Panc1 (cell line): ENCODE measurements at regions not wholly inside any gene's neighbourhood (a gene's known extent, or its start where the extent isn't known, plus 50 kb on each side); places are given as distances from the start of the nearest gene placed in this dataset.

ENCODE experiments used
- ATAC-seq: fragments of 200-7000 bp; cut with Tn5 transposase; 2 replicates; pipeline ENCODE4 v1.9.1; 2020; ENCODE audit warnings: mild to moderate bottlenecking, moderate library complexity
- BruUV-seq: library from RNA; stranded (reverse); fragments of 400-500 nt; replicated peaks from 2 replicates; lab custom pipeline; 2021; lab: Mats Ljungman, UMichigan
- CTCF ChIA-PET: fragments of 300-600 bp; sonication (Branson Sonifier 250); formaldehyde crosslinking; loops from one replicate; lab custom pipeline; 2022; ENCODE audit warnings: antibody characterized with exemption; lab: Charles Lee
- POLR2A ChIA-PET: fragments of 300-600 bp; sonication (Branson Sonifier 250); formaldehyde crosslinking; loops from one replicate; lab custom pipeline; 2022; ENCODE audit warnings: antibody characterized with exemption; lab: Charles Lee
- DNase-seq: peaks from one replicate; pipeline ENCODE4 v3.0.0-alpha.2; 2010; ENCODE audit warnings: low read depth, low spot score
- H3K27ac ChIP-seq: 2 replicates; pipeline ENCODE4 v1.5.1; 2011; ENCODE audit warnings: mild to moderate bottlenecking, low read length, inconsistent platforms
- H3K27me3 ChIP-seq: fragments of 200-500 bp; sonication (Bioruptor generic); 2 replicates; pipeline ENCODE4 v1.6.0; 2014; ENCODE audit warnings: low read length, inconsistent platforms; ENCODE audit not compliant: control insufficient read depth, insufficient read depth
- H3K36me3 ChIP-seq: fragments of 200-500 bp; sonication (Bioruptor generic); 2 replicates; pipeline ENCODE4 v1.5.1; 2014; ENCODE audit warnings: inconsistent platforms, mild to moderate bottlenecking, low read length, moderate library complexity; ENCODE audit not compliant: control insufficient read depth, insufficient read depth
- H3K4me1 ChIP-seq: 2 replicates; pipeline ENCODE4 v1.5.1; 2011; ENCODE audit warnings: inconsistent platforms, mild to moderate bottlenecking, low read length, moderate library complexity; ENCODE audit not compliant: control insufficient read depth, insufficient read depth
- H3K4me3 ChIP-seq, 2 experiments: 2 replicates each; pipeline ENCODE4 v1.5.1; 2011 to 2012; ENCODE audit warnings: low read depth in 2 of 2, low read length in 2 of 2, mild to moderate bottlenecking in 2 of 2, inconsistent platforms in 1 of 2, moderate library complexity in 1 of 2
- H3K9me3 ChIP-seq: fragments of 200-500 bp; sonication (Bioruptor generic); 2 replicates; pipeline ENCODE4 v1.5.1; 2014; ENCODE audit warnings: low read depth, mild to moderate bottlenecking, inconsistent platforms, low read length, moderate library complexity; ENCODE audit not compliant: control insufficient read depth, insufficient read depth
- CTCF ChIP-seq: fragments of 450-650 bp; IDR thresholded peaks from 2 replicates; pipeline ENCODE4 v1.5.1; 2017; ENCODE audit warnings: mild to moderate bottlenecking
- POLR2AphosphoS5 ChIP-seq: IDR thresholded peaks from 2 replicates; pipeline ENCODE4 v1.6.1; 2012; ENCODE audit warnings: mild to moderate bottlenecking, low read depth, low read length, moderate library complexity
- SIN3A ChIP-seq: IDR thresholded peaks from 2 replicates; pipeline ENCODE4 v1.6.1; 2012; ENCODE audit warnings: low read depth, mild to moderate bottlenecking, low read length, moderate library complexity, borderline replicate concordance; ENCODE audit not compliant: insufficient read depth
- TCF7L2 ChIP-seq: IDR thresholded peaks from 2 replicates; pipeline ENCODE4 v1.6.1; 2011; ENCODE audit warnings: mild to moderate bottlenecking, low read depth, low read length, inconsistent platforms
- in situ Hi-C: cut with HindIII; loops from 2 replicates; pipeline ENCODE4 v1.10.0; 2016; ENCODE audit warnings: low sequenced_read_pairs, low pct_unique_long_range_greater_than_20kb
- intact Hi-C: fragments of 100-400 bp; cut with micrococcal nuclease; formaldehyde crosslinking; loops from one replicate; pipeline ENCODE4 v1.10.0; 2022; ENCODE audit not compliant: unreplicated experiment
- TF ChIP-seq, protein P1 (sequence below), 2 experiments: IDR thresholded peaks; 2 replicates each; pipeline ENCODE4 v1.6.1; 2011 to 2012; ENCODE audit warnings: low read depth in 2 of 2, control low read depth in 1 of 2, low read length in 1 of 2, mild to moderate bottlenecking in 1 of 2, moderate library complexity in 1 of 2; ENCODE audit not compliant: insufficient read depth in 1 of 2

GRCh38 chr4:3676196-3676595 is 90.0 kb upstream of the ADRA2C start:
- H3K27ac ChIP-seq, result no peak overlapping the region
- no peak for DNase-seq
- TF ChIP-seq POLR2AphosphoS5 (no peak), CTCF (no peak), TCF7L2 (no peak), SIN3A (no peak)
- TF ChIP-seq, protein P1, sequence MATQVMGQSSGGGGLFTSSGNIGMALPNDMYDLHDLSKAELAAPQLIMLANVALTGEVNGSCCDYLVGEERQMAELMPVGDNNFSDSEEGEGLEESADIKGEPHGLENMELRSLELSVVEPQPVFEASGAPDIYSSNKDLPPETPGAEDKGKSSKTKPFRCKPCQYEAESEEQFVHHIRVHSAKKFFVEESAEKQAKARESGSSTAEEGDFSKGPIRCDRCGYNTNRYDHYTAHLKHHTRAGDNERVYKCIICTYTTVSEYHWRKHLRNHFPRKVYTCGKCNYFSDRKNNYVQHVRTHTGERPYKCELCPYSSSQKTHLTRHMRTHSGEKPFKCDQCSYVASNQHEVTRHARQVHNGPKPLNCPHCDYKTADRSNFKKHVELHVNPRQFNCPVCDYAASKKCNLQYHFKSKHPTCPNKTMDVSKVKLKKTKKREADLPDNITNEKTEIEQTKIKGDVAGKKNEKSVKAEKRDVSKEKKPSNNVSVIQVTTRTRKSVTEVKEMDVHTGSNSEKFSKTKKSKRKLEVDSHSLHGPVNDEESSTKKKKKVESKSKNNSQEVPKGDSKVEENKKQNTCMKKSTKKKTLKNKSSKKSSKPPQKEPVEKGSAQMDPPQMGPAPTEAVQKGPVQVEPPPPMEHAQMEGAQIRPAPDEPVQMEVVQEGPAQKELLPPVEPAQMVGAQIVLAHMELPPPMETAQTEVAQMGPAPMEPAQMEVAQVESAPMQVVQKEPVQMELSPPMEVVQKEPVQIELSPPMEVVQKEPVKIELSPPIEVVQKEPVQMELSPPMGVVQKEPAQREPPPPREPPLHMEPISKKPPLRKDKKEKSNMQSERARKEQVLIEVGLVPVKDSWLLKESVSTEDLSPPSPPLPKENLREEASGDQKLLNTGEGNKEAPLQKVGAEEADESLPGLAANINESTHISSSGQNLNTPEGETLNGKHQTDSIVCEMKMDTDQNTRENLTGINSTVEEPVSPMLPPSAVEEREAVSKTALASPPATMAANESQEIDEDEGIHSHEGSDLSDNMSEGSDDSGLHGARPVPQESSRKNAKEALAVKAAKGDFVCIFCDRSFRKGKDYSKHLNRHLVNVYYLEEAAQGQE (IDR thresholded peaks at IDR 0.05; ENCODE audit: insufficient read depth in 1 of 2, low read depth in 2 of 2, low read length in 1 of 2), result no peak
- H3K27me3 ChIP-seq, result no peaks in the 10 kb centered on the region
- ChIA-PET POLR2A (no interaction called here), CTCF (no interaction called here)
- H3K36me3 ChIP-seq, result no peaks in the 10 kb centered on the region
- H3K4me1 ChIP-seq, result peaks cover 4% of the 10 kb centered on the region; the same call in 1 of the 2 replicates
- no peaks in the 10 kb centered on the region for H3K9me3 ChIP-seq
- in situ Hi-C loops, result no loop called here
- ATAC-seq, result no peak
- BruUV-seq, result no TSS peak
- intact Hi-C loops, result no loop called here
- H3K4me3 ChIP-seq, result no peak overlapping the region

DNA sequence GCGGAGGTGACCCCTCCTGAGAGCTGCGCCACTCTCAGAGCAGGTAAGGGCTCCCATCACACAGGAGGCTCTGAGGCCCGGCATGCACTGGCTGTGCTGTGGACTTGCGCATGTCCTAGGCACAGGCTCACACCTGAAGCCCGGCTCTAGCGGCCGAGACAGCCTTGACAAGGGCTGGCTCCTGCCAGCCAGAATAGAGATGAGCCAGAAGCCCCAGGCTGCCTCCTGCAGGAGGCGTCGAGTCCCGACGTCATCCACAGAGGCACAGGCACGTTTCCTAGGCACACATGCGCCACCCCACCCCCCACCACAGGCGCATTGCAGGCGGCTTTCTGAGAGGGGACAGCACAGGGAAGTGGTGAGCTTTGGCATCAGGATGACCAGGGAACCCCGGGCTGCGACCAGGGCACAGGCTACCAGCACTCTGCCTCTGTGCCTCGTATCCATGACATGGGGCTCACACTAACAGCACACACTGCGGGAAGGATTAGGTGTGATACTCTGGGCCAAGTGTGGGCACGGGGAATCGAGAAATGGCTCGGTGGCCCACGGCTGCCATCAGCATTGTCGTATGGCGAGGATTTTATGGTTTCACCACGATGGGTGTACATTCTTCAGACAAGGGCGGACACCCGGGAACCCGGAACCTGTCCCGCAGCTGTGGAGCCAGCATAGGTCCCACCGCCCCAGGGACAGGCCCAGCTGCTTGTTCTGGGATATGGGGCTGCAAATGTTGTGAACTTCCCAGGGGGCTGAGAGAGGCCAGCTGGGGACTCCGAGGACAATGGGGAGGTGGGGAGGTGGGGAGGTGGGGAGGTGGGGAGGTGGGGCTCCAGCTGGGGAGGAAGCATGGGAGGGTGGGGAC is 90.7 kb upstream of the ADRA2C start:
- in situ Hi-C loops, result no loop called here
- DNase-seq (no peak), ATAC-seq (no peak)
- intact Hi-C loops, result no loop called here
- H3K9me3 ChIP-seq, result no peaks in the 10 kb centered on the region
- no peak for TF ChIP-seq SIN3A
- H3K27ac ChIP-seq, result no peak overlapping the region
- CTCF ChIA-PET, result interaction anchor here (0.5 kb wide), 1 partner anchor 205 kb away, joined by 4 read pairs; no protein-coding TSS in a partner anchor
- H3K4me1 ChIP-seq, result peaks cover 4% of the 10 kb centered on the region; the same call in 1 of the 2 replicates
- BruUV-seq, result no TSS peak
- H3K4me3 ChIP-seq, result no peak overlapping the region
- H3K27me3 ChIP-seq, result no peaks in the 10 kb centered on the region
- POLR2A ChIA-PET, result no interaction called here
- no peaks in the 10 kb centered on the region for H3K36me3 ChIP-seq

DNA sequence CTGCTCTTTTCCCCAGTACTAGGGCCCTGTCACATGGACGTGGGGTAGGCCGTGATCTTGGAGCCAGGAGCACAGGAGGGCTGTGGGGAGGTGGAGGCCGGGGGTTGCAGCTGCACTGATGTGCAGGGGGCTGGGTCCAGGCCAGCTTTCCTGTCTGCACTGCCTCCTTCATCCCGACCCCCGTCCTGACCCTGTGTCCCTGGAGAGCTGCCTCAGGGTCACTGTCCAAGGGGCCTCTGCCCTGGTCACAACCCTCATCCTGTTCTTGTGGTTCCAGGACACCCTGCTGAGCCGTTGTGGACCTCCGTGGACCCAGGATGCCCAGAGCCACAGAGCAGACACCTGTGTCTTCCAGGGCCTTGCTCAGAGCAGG is 91.7 kb upstream of the ADRA2C start:
- Histone ChIP-seq H3K9me3 (no peaks in the 10 kb centered on the region), H3K27ac (no peak overlapping the region), H3K4me3 (no peak overlapping the region), H3K4me1 (peaks cover 4% of the 10 kb centered on the region; the same call in 1 of the 2 replicates), H3K36me3 (no peaks in the 10 kb centered on the region), H3K27me3 (no peaks in the 10 kb centered on the region)
- no TSS peak for BruUV-seq
- TF ChIP-seq CTCF (no peak), SIN3A (no peak), TCF7L2 (no peak), POLR2AphosphoS5 (no peak)
- TF ChIP-seq, protein P1 (IDR thresholded peaks at IDR 0.05; ENCODE audit: insufficient read depth in 1 of 2, low read depth in 2 of 2, low read length in 1 of 2), result no peak
- intact Hi-C loops (no loop called here), in situ Hi-C loops (no loop called here)
- ChIA-PET POLR2A (no interaction called here), CTCF (no interaction called here)
- ATAC-seq, result no peak
- no peak for DNase-seq
